ENCODE measurements at regions not wholly inside any gene's neighbourhood (a gene's known extent, or its start where the extent isn't known, plus 50 kb on each side); places are given as distances from the start of the nearest gene placed in this dataset.

- Histone ChIP-seq H3K27me3 (replicated peaks in 1 of 4; ENCODE audit: control insufficient read depth in 3 of 4, extremely low read depth in 1 of 4, insufficient read depth in 3 of 4, low read length in 3 of 4) (no peaks in the 10 kb centered on the region), H4K91ac (replicated peaks; ENCODE audit: insufficient read length, low read length) (no peak overlapping the region), H3K9ac (replicated peaks in 1 of 4; ENCODE audit: extremely low read depth in 1 of 4, low read depth in 3 of 4, low read length in 3 of 4) (no peak overlapping the region), H3K4me1 (replicated peaks in 1 of 4; ENCODE audit: control insufficient read depth in 3 of 4, insufficient read depth in 4 of 4, low read length in 3 of 4) (peaks cover 0 to 14% (median 12%) of the 10 kb centered on the region in 4 experiments; a peak in 5 of 7 replicates), H2BK120ac (replicated peaks; ENCODE audit: low read depth, low read length) (no peak overlapping the region), H3K23ac (ENCODE audit: insufficient read length) (no peak overlapping the region), H4K5ac (ENCODE audit: insufficient read length, low read depth, low read length) (no peak overlapping the region), H2BK15ac (ENCODE audit: low read length) (no peak overlapping the region), H3K18ac (ENCODE audit: extremely low read depth, low read length) (no peak overlapping the region), H2AFZ (ENCODE audit: low read length) (no peak overlapping the region), H3K79me1 (ENCODE audit: low read depth, low read length) (no peaks in the 10 kb centered on the region), H3K27ac (ENCODE audit: low read depth, low read length) (no peak overlapping the region), H3K23me2 (ENCODE audit: low read depth, low read length) (no peaks in the 10 kb centered on the region), H3K14ac (ENCODE audit: insufficient read length) (no peak overlapping the region), H2BK20ac (ENCODE audit: low read length) (no peak overlapping the region), H3K56ac (replicated peaks; ENCODE audit: insufficient read length, low read depth, low read length) (no peak overlapping the region), H2AK5ac (ENCODE audit: low read depth, low read length) (no peak overlapping the region), H3K4me3 (ENCODE audit: extremely low read depth in 1 of 4, insufficient read depth in 2 of 4, low read depth in 3 of 4, low read length in 4 of 4) (no peak overlapping the region), H4K8ac (ENCODE audit: extremely low read depth, insufficient read depth, low read length) (no peak overlapping the region), H3K36me3 (ENCODE audit: control insufficient read depth in 2 of 4, insufficient read depth in 4 of 4, low read length in 3 of 4) (no peaks in the 10 kb centered on the region), H3K79me2 (ENCODE audit: control insufficient read depth in 1 of 2, insufficient read depth in 2 of 2, low read length in 2 of 2) (no peaks in the 10 kb centered on the region), H4K20me1 (replicated peaks in 1 of 2; ENCODE audit: control insufficient read depth in 1 of 2, insufficient read depth in 2 of 2, low read length in 2 of 2) (no peaks in the 10 kb centered on the region), H2BK12ac (ENCODE audit: low read depth, low read length) (0 out of 2 replicates have a peak overlapping the region, but pooled peaks have one; percentile 46), H3K9me3 (ENCODE audit: insufficient read depth in 2 of 2, low read depth in 1 of 2, low read length in 1 of 2) (no peaks in the 10 kb centered on the region), H3K4me2 (ENCODE audit: insufficient read depth in 1 of 2, low read depth in 2 of 2, low read length in 2 of 2) (no peak overlapping the region), H2BK5ac (ENCODE audit: low read depth, low read length) (0 out of 2 replicates have a peak overlapping the region, but pooled peaks have one; percentile 25), H3K4ac (replicated peaks; ENCODE audit: insufficient read length, low read depth, low read length) (no peak overlapping the region)
- DNase-seq (ENCODE audit: low read depth in 1 of 2, low spot score in 2 of 2) (no peak), FAIRE-seq (no peak)
- CTCF ChIA-PET (ENCODE audit: partially characterized antibody) = interaction anchor here (0.8 kb wide), 1 partner anchor 11 kb away, joined by 3 read pairs; no protein-coding TSS in a partner anchor
- POLR2A ChIA-PET (ENCODE audit: partially characterized antibody) = no interaction called here
- 89% methylated on average over 2 of the region's 2 CpGs; no CpG with 5 or more reads in 1 of the 2 experiments for WGBS, 2 experiments (ENCODE audit: extremely low coverage in 1 of 2, insufficient coverage in 1 of 2, insufficient read length in 1 of 2, insufficient replicate concordance in 2 of 2, low coverage in 1 of 2, low lambda C conversion rate in 2 of 2, missing lambda C conversion rate in 1 of 2)
- TF ChIP-seq, protein P1, sequence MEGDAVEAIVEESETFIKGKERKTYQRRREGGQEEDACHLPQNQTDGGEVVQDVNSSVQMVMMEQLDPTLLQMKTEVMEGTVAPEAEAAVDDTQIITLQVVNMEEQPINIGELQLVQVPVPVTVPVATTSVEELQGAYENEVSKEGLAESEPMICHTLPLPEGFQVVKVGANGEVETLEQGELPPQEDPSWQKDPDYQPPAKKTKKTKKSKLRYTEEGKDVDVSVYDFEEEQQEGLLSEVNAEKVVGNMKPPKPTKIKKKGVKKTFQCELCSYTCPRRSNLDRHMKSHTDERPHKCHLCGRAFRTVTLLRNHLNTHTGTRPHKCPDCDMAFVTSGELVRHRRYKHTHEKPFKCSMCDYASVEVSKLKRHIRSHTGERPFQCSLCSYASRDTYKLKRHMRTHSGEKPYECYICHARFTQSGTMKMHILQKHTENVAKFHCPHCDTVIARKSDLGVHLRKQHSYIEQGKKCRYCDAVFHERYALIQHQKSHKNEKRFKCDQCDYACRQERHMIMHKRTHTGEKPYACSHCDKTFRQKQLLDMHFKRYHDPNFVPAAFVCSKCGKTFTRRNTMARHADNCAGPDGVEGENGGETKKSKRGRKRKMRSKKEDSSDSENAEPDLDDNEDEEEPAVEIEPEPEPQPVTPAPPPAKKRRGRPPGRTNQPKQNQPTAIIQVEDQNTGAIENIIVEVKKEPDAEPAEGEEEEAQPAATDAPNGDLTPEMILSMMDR (IDR thresholded peaks at IDR 0.05; ENCODE audit: control extremely low read depth in 1 of 3, insufficient read depth in 1 of 3, low read depth in 1 of 3, low read length in 3 of 3) = no peak
- TF ChIP-seq CHD2 (IDR thresholded peaks at IDR 0.05; ENCODE audit: low read length) (no peak), KDM5A (IDR thresholded peaks at IDR 0.05; ENCODE audit: low read length) (no peak)
These were observed 533.5 kb upstream of the MMS22L start for GRCh38 chr6:97816526-97816925.
